IPS DF 4.7 (cell line): ENCODE measurements at regions not wholly inside any gene's neighbourhood (a gene's known extent, or its start where the extent isn't known, plus 50 kb on each side); places are given as distances from the start of the nearest gene placed in this dataset.
"Not testable (repeated sequence)": the region's sequence is repeated elsewhere in the genome, so short reads cannot be mapped to it uniquely, and the experiment has no call there.

Experiments used
- DNase-seq: peaks from one replicate; pipeline ENCODE4 v3.0.0-alpha.2; 2013; ENCODE audit warnings: low spot score; ENCODE audit errors: extremely low read depth

DNA sequence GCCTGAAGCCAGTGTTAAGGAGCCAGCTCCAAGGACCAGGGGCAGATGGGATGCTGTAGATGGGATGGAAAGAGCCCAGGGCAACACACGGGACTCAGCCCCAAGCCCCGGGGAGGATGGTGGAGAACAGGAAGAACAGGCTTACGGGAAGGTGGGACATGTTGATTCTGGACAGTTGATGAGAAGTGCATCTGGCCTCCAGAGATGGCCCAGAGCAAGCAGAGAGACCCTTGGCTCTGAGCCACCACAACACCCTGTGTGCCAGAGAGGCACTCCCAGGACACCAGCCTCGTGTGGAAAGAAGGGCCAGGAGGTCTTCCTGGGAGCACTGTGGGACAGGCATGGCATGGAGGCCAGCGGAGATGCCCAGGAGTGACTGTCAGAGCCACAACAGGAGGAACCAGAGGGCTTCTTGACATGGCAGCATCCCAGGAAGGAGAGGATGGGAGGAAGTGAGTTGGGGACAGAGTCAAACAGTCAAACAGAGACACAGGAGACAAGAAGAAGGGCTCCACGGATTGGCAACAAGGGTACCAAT is 156.3 kb upstream of the MVB12B start:
- no peak for DNase-seq

DNA sequence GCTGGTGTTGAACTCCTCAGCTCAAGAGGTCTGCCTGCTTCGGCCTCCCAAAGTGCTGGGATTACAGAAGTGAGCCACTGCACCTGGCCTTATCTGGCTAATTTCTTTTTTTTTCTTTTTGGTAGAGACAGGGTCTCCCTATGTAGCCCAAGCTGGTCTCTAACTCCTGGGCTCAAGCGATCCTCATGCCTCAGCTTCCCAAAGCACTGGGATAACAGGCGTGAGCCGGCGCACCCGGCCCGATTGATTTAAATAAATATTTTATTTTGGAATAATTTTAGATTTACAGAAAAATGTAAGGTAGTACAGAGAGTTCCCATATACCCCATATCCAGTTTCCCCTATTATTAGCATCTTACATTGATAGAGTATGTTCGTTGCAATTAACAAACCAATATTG is 155.0 kb upstream of the MVB12B start:
- DNase-seq, result no peak

DNA sequence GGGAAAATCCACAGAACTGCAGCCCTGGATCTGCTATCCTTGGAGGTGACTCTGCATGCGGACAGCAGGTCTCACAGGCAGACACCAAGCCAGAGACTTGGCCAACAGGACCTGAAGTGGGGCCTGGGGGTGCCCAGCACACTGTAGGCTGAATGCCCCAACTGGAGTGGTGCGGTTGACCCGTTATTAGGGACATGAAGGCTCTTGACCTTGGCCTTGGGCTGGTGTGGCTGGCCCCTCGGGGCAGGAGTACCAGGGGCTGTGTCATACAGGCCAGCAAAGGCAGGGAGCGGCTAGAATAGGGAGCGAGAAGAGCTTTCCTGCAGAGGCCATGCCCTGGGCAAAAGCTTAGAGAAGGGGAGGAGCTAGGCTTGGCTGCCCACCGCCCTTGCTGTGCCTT is 153.2 kb upstream of the MVB12B start:
- DNase-seq, result no peak

DNA sequence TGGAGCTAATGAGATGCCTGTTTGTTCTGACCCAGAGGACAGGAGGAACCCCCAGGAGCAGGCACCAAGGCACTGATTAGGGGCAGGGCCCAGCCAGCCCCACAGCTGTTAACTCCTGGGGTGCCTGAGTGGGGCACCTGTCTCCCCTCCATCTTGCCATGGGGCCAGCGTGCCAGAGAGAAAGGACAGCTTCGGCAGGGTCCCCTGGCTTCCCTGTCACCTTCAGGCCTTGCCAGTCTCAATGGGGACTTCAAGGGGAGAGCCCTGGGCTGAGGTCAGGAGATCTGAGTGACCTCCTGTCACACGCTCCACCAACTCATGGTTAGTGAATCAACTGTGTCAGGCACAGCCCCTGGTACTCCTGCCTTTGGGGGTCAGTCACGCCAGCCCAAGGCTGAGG is 152.7 kb upstream of the MVB12B start:
- DNase-seq, result no peak

DNA sequence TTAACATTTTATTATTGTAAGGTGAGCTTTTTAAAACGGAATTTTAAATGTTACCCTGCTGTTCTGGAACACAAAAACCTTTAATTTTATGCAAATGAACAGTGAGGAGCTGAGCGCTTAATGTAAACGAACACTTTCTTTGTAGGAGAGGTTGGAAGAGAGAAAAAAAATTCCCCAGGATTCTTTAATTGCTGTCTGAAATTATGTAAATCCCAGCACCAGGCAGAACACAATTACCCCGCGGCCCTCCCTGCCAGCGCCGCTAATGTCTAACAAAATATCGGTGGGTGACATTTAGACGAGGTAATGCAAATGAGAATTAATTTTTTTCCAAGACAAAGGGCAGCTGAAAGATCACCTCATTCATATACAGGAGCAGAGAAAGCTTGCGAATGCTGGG is 143.4 kb upstream of the MVB12B start:
- no peak for DNase-seq

DNA sequence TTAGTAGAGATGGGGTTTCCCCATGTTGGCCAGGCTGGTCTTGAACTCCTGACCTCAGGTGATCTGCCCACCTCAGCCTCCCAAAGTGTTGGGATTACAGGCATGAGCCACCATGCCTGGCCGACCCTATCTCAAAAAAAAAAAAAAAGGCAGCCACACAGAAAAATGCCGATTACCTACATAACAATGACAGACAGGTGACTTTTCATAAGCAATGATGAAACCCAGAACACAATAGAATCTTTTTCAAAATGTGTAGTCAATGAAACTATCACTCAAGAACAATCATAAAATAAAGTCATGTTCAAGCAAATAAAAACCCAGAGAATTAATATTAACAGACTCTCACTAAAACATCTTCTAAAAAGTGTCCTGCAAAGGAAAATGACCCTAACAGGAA is 135.6 kb upstream of the MVB12B start:
- not testable (repeated sequence) for DNase-seq

DNA sequence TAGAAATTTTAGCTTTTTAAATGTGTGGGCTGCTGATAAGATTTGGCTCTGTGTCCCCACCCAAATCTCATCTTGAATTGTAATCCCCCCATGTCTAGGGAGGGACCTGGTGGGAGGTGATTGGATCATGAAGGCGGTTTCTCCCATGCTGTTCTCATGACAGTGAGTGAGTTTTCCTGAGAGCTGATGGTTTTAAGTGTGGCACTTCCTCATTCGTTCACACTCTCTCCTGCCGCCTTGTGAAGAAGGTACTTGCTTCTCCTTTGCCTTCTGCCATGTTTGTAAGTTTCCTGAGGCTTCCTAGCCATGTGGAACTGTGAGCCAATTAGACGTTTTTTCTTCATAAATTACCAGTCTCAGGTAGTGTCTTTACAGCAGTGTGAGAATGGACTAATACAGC is 127.8 kb upstream of the MVB12B start:
- no peak for DNase-seq

DNA sequence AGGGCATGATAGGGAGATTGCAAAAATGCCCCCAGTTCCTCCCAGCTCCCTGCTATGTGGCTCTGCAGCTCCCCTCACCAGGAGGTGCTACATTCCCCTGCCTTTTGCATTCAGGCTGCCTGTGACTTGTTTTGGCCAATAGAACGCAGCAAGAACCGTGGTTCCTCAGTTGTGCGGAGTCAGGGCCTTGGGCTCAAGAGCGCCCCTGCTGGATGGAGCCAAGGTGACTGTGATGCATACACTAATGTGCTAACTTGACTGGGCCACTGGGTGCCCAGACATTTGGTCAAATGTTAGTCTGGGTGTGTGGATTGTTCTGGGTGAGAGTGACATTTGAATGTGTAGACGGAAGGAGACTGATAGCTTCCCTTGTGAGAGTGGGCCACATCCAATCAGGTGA is 123.3 kb upstream of the MVB12B start:
- DNase-seq, result no peak

DNA sequence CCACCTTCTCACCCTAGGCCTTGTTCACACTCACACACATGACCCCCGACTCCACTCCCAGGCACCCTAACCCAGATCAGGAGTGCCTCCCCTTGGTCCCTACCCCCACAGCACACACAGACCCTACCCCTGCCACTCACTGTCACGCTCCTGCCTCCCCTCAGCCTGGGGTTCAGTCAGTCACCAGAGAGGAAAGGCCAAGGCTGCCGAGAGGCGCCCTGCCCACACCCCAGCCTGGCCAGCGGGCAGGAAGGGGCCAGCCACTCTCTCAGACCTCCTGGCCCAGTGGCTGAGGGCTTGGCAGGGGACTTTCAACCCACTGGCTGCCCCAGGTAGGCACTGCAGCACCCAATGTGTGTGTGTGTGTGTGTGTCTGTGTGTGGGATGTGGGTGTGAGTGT is 122.4 kb upstream of the MVB12B start:
- DNase-seq, result no peak

DNA sequence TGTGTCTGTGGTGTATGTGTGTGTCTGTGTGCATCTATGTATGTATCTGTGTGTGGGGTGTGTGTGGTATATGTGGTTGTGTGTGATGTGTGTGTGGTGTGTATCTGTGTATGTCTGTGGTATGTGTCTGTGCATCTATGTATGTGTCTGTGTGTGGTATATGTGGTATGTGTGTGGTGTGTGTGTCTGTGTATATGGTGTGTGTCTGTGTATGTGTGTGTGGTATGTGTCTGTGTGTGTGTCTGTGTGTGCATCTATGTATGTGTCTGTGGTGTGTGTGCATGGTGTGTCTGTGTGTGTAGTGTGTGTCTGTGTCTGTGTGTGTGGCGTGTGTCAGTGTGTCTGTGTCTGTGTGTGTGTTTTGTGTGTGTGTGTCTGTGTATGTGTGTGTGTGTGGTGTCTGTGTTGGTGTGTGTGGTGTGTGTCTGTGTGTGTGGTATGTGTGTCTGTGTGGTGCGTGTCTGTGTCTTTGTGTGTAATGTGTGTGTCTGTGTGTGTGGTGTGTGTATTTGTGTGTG is 121.9 kb upstream of the MVB12B start:
- DNase-seq, result no peak

DNA sequence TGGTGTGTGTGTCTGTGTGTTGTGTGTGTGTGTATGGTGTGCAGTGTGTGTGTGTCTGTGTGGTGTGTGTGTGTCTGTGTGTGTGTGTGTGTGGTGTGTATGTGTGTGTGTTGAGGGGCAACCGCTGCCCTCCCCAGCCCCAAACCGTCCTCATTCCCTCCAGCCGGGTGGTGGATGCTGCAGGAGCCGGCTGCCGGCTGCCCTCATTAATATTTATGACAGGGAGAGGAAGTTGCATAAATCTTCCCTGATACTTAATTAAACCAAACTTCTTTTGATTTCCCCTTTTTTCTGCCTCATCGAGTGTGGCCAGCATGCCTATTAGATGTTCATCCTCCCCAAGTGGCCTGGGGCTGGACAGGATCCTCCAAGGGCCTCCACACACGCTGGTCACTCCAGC is 121.4 kb upstream of the MVB12B start:
- no peak for DNase-seq

DNA sequence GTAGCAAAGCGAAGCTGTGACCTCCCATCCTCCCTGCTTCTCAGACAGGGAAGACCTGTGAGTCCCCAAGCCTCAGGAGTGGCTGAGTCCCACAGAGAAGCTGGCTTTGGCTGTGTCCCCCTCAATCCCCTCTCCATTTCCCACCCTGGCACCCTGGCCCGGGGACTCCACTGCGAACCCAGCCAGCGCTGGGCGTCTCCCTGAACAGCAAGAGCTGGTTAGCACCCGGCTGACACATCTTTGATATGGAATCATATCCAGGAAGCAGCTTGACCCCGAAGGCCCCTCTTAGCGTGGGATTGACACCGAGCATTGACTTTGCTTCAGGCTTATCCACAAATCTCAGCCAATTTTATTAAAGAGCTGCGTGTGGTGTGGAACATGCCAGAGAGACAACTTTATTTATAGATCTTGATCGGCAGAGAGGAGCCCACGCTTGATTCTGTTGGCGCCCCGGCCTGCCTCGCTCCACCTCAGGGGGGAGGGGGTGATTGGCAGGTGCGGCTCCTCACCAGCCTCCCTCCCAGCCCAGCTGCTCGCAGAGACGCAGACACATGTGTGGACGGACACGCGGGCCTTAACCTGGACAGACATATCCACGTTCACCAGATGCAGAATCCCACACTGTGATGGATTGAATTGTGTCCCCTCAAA is 120.7 kb upstream of the MVB12B start:
- DNase-seq, result no peak

DNA sequence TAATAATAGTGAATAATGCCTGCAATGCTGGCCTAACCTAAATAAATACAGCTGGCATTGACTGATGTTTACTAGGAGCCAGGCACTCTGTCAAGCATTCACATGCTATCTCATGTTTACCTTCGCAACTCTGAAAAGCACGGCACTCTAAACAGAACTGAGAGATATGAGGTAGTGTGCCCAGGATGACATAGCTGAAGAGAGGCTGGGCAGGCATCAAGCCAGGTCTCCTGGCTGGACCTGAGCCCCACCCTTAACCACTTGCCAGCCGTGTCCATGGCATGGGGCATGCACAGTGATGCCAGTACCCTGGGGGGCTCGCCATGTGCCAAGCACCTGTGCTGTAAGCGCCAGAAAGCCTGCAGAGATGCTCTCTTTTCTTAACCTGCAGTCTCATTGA is 119.4 kb upstream of the MVB12B start:
- DNase-seq, result no peak

DNA sequence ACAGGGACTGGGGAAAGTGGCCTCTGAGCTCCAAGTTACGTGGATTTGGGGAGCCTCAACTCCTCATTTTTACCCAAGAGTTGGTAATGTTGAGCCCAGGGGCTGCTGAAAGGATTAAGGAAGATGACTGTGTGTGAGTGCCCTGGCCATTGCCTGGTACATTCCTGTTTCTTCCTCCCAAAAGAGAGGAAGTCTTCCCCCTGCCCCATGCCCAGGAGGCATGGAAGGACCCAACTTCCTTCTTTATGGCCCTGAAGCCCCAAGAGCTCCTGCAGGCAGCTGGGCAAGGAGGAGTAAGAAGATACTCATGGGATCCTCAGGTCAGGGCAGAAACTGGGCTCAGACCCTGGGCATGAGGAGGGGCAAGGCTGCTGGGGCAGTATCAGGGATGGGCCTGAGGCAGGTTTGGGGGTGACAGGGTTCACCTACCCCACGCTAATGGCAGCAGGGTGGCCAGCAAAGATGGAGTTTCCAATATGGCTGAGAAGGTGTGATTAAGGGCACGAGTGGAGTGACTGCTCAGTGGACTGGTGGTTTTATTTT is 118.3 kb upstream of the MVB12B start:
- DNase-seq, result no peak

DNA sequence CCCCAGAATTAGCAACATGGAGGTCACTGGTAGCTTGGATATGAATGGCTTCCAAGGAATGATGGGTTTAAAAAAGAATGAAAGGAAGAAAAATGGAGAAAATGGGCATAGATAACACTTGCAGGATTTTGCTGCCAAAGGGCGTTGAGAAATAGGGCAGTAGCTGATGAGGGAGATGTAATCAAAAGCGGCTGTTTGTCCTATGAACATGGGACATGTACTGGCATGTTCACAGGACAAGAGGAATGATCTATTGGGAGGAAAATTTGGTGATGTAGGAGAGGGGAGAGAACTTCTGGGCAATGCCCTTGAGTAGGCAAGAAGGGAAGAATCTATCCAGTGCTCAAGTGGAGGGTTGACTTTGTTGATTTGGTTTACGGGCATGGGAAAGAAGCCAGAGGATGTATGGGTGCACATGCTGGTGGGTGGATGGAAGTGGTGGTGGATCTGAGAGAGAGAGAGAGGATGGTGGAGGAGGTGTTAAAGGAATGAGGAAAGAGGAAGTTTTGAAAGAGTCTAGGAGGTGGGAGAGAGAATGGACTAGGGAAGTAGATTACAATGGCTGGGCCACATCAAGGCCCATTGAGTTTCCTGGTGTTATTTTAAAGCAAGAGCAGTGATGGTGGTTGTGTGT is 115.1 kb upstream of the MVB12B start:
- no peak for DNase-seq

DNA sequence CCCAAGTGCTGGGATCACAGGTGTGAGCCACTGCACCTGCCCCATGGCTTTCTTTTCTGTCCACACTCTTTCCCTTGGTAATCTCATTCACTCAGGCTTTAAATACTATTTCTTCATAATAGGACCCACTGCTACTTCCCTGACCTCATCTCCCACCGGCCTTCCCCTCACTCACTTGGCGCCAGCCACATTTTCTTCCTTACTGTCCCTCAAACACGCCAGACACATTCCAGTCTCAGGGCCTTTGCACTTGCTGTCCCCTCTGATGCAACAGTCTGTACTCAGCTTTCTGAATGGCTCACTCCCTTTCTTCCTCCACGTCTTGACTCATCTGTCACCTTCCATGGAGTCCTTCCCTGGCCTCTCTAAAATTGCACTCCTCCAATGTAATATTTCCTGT is 111.1 kb upstream of the MVB12B start:
- no peak for DNase-seq

DNA sequence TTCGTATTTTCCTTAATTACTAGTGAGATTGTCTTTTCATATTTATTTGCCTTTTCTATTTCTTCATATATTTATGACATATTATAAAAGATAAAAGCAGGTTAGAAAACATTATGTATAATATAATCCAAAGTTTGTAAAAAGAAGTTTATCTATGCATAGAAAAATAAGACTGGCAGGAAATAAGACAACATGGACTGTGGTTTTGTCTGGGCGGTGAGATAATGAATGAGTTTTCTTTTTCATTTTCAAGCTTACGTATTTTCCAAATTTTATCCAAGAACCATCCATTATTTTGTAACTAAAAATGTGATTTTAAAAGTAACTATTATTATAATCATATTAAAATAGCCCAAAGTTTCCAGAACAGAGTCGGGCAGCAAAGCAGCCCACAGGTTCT is 109.8 kb upstream of the MVB12B start:
- DNase-seq, result no peak

DNA sequence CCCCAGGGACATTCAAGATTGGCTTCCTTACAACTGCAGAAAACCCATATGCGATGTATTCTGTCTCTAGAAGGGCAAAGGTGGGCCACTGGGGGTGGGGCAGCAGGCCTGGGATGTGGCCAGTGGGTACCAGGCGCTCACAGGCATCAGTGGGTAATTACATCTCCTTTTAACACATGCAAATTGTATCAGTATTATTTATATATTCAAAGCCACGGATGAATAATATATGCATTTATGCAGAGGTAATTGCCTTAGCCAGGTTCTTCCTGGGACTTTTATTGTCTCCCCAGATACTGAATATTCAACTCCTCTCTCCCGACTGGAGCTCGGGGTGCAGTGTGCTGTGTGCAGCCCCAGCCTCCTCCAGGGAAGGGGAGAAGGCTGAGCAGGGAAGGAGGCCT is 109.4 kb upstream of the MVB12B start:
- DNase-seq, result no peak

DNA sequence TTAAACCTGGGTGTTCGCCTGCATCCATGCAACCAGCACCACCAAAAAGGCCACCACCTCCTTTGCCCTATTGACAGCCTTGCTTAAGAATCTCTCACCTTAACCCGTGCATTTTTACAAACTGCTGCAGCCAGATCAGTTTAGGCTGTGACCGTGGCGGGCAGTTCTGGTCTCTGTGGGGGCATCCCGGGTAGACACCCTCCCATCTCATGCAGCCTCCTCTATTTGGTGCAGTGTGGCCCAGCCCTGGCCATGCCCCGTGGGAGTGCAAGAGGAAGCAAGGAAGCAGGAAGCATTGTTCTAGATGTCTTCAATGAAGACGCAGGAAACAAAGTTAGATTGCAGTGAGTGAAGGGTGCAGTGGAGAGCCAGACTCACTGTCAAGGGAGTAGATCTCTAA is 108.8 kb upstream of the MVB12B start:
- DNase-seq, result no peak

DNA sequence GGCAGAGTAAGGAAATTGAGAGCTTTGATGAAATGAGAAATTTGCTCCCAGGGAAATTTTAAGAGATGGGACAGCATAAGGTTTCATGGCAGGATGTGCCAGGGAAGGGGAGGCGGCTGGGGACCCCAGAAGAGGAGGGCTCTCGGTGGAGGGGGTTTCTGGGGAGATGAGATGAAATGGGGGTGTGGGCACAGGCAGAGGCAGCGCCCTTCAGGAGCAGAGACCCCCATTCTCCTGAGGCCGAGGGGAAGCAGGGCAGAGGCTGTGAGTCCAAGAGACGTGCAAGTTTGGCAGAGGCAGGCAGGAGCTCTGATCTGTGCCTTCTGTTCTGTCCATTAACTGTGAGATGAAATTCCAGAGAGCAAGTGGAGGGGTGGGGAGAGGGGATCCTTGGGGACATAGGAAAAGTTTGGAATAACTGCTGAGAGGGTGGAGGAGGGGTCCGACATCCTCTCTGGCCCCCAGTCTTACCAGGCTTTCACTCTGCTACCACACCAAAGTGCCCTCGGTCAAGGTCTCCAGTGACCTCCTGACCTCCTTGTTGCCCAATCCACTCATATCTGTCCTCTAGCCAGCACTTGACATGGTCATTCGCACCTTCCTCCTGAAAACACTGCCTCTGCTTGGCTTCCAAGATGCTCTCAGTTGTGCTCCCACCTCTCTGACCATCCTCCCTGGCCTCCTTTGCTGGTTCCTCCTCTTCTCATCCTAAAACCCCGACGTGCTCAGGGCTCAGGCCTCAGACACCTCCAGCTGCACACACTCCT is 108.1 kb upstream of the MVB12B start:
- DNase-seq, result no peak

DNA sequence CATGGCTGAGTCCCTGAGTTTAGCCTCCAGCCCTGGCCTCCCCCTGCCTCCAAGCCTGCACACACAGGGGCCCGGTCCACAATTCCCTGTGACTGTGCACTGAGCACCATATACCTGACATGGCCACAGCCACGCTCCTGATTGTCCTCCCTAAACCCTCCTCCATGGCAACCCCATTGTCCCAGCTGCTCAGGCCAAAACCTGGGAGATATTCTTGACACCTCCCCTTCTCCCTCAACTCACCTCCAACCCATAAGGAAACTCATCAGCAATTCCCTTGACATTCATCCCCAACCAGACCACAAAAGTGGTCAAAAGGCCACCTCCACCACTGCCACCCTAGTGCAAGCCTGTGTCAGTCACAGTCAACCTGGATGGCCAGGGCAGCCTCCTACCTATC is 107.5 kb upstream of the MVB12B start:
- DNase-seq, result no peak

DNA sequence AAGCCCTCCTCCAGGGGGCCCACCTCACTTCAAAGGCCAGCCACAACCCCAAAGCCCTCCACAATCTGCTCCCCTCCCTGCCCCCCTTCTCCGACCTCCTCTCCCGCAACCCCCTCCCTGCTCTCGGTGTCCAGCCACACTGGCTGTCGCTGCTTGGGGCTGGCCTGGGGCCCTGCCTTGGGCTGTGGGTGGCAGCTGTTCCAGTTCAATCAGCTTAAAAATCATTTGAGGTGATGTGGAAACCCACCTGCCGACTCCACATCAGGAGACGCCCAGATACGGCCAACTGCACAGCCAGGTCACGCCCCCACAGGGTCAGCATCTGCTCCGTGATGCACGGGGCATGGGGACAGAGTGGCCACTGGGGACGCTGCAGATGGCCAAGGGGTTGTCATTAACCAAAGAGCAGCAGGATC is 107.0 kb upstream of the MVB12B start:
- no peak for DNase-seq
